ENCODE measurements at regions not wholly inside any gene's neighbourhood (a gene's known extent, or its start where the extent isn't known, plus 50 kb on each side); places are given as distances from the start of the nearest gene placed in this dataset.

DNA sequence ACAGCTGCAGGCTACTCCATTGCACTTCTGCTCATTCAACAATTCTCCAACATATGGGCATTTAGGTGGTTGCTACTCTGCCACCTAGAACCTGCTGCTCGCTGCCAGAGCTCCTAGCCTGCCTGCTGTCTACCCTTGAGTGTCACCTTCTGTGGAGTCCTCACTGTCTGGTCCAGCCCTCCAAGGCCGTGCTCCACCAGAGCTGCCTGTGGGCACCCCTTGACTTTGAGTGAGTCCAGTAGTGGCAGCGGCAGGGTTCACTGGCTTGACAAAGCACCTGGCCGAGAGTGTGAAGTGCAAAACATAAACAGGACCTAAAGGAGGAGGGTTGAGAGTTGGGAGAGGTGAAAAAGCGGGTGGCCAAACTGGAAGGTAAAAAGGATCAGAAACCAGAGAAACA is 120.3 kb upstream of the DNAH14 start:
- TF ChIP-seq, protein P1, sequence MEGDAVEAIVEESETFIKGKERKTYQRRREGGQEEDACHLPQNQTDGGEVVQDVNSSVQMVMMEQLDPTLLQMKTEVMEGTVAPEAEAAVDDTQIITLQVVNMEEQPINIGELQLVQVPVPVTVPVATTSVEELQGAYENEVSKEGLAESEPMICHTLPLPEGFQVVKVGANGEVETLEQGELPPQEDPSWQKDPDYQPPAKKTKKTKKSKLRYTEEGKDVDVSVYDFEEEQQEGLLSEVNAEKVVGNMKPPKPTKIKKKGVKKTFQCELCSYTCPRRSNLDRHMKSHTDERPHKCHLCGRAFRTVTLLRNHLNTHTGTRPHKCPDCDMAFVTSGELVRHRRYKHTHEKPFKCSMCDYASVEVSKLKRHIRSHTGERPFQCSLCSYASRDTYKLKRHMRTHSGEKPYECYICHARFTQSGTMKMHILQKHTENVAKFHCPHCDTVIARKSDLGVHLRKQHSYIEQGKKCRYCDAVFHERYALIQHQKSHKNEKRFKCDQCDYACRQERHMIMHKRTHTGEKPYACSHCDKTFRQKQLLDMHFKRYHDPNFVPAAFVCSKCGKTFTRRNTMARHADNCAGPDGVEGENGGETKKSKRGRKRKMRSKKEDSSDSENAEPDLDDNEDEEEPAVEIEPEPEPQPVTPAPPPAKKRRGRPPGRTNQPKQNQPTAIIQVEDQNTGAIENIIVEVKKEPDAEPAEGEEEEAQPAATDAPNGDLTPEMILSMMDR (IDR thresholded peaks at IDR 0.05; ENCODE audit: low read length), result no peak
- TF ChIP-seq EZH2 (IDR thresholded peaks at IDR 0.05; ENCODE audit: borderline replicate concordance, low read length), result no peak

Measured in OCI-LY1 (cell line).